ENCODE measurements at regions not wholly inside any gene's neighbourhood (a gene's known extent, or its start where the extent isn't known, plus 50 kb on each side); places are given as distances from the start of the nearest gene placed in this dataset.

- H2BK12ac ChIP-seq (ENCODE audit: low read length in 2 of 2), result no peak overlapping the region
- H3K27me3 ChIP-seq (ENCODE audit: control insufficient read depth in 1 of 2, insufficient read depth in 1 of 2, low read length in 2 of 2), result peaks cover 0 to 4% of the 10 kb centered on the region in 2 experiments
- H2AFZ ChIP-seq (ENCODE audit: low read depth, low read length), result no peak overlapping the region
- H3K14ac ChIP-seq (ENCODE audit: low read length in 2 of 2), result no peak overlapping the region
- no peak overlapping the region for H2AK5ac ChIP-seq (ENCODE audit: low read length, severe bottlenecking)
- H3K9ac ChIP-seq (ENCODE audit: low read length), result no peak overlapping the region
- no peak overlapping the region for H3K23ac ChIP-seq (ENCODE audit: low read length in 2 of 2)
- H3K27ac ChIP-seq (ENCODE audit: low read length, poor library complexity, severe bottlenecking), result no peak overlapping the region
- no peak overlapping the region for H2BK120ac ChIP-seq (ENCODE audit: low read depth, low read length)
- no peak overlapping the region for H3K18ac ChIP-seq (ENCODE audit: low read depth in 1 of 2, low read length in 2 of 2)
- H2BK5ac ChIP-seq (ENCODE audit: low read depth, low read length, poor library complexity, severe bottlenecking), result no peak overlapping the region
- no peaks in the 10 kb centered on the region for H3K79me1 ChIP-seq (replicated peaks; ENCODE audit: low read length, poor library complexity, severe bottlenecking)
- no peak overlapping the region for H4K91ac ChIP-seq (ENCODE audit: low read length)
- H2BK15ac ChIP-seq (ENCODE audit: low read depth, poor library complexity, severe bottlenecking), result no peak overlapping the region
- H3K4ac ChIP-seq (ENCODE audit: low read depth in 1 of 2, low read length in 2 of 2), result no peak overlapping the region
- no peak overlapping the region for H3K4me2 ChIP-seq (ENCODE audit: low read length, poor library complexity, severe bottlenecking)
- WGBS, result 98% methylated on average over 1 of the region's 2 CpGs
- DNase-seq, result no peak
- H3K4me3 ChIP-seq (ENCODE audit: insufficient read depth in 1 of 2, low read depth in 1 of 2, low read length in 2 of 2), result no peak overlapping the region
- peaks cover under 1% of the 10 kb centered on the region for H3K9me3 ChIP-seq (ENCODE audit: control insufficient read depth, low read length)
- no peaks in the 10 kb centered on the region for H3K4me1 ChIP-seq (ENCODE audit: control insufficient read depth, insufficient read depth, low read depth, low read length)
- H4K8ac ChIP-seq (ENCODE audit: low read length), result no peak overlapping the region
- H3K36me3 ChIP-seq (ENCODE audit: control insufficient read depth in 1 of 2, insufficient read depth in 2 of 2, low read depth in 1 of 2, low read length in 2 of 2), result no peaks in the 10 kb centered on the region
These were observed 121.0 kb upstream of the RASGEF1B start for GRCh38 chr4:81592701-81593100.

DNA sequence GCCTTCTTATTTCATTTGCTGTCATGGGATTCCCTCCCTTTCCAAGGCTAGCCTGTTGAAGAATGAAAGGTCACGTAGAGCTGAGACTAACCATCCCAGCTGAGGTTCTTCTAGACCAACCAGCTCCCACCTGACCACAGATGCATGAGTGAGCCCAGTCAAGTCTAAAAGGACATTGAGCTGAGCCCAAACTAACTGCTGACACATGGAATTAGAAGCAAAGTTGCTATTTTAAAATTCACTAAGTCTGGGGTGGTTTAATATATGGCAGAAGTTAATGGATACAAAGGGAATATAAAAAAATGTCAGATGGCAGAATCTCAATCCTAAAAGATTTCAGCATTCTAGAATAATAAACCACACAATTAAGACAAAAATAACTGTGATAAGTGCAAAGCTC is 118.9 kb upstream of the RASGEF1B start:
- 72% methylated on average over 1 of the region's 1 CpG for WGBS
- no peak overlapping the region for H3K9ac ChIP-seq (ENCODE audit: low read length)

DNA sequence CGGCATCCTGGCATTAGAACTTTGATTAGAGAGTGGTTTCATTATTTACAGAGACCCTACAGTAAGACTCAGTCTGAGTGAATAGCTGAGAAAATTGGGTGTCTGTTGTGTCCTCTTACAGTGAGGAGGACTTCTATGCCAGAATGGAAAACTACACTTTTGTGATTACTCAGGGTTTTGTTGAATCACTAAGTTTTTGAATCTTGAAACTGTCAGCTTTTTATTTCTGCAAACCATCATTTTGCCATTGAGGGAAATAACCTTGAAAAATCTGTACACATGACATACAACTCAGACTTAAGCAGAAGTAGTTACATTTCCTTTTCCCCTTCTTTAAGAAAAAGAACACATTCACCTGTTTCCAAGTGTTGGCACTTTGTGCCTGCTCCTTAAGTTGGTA is 117.6 kb upstream of the RASGEF1B start:
- DNase-seq, result no peak
- no peak overlapping the region for H2AFZ ChIP-seq (ENCODE audit: low read depth, low read length)
- H3K79me1 ChIP-seq (replicated peaks; ENCODE audit: low read length, poor library complexity, severe bottlenecking), result no peaks in the 10 kb centered on the region
- no peak overlapping the region for H3K4me2 ChIP-seq (ENCODE audit: low read length, poor library complexity, severe bottlenecking)
- H3K4ac ChIP-seq (ENCODE audit: low read depth in 1 of 2, low read length in 2 of 2), result no peak overlapping the region
- no peak overlapping the region for H3K27ac ChIP-seq (ENCODE audit: low read length, poor library complexity, severe bottlenecking)
- peaks cover 0 to 4% of the 10 kb centered on the region in 2 experiments for H3K27me3 ChIP-seq (ENCODE audit: control insufficient read depth in 1 of 2, insufficient read depth in 1 of 2, low read length in 2 of 2)
- no peak overlapping the region for H2BK120ac ChIP-seq (ENCODE audit: low read depth, low read length)
- 85% methylated on average over 1 of the region's 1 CpG for WGBS
- H3K18ac ChIP-seq (ENCODE audit: low read depth in 1 of 2, low read length in 2 of 2), result no peak overlapping the region
- H3K9ac ChIP-seq (ENCODE audit: low read length), result peak overlapping the region; percentile 16
- H3K9me3 ChIP-seq (ENCODE audit: control insufficient read depth, low read length), result no peaks in the 10 kb centered on the region
- no peak overlapping the region for H2BK12ac ChIP-seq (ENCODE audit: low read length in 2 of 2)
- H3K4me1 ChIP-seq (ENCODE audit: control insufficient read depth, insufficient read depth, low read depth, low read length), result no peaks in the 10 kb centered on the region
- H4K91ac ChIP-seq (ENCODE audit: low read length), result no peak overlapping the region
- H3K36me3 ChIP-seq (ENCODE audit: control insufficient read depth in 1 of 2, insufficient read depth in 2 of 2, low read depth in 1 of 2, low read length in 2 of 2), result no peaks in the 10 kb centered on the region
- no peak overlapping the region for H2BK5ac ChIP-seq (ENCODE audit: low read depth, low read length, poor library complexity, severe bottlenecking)
- no peak overlapping the region for H4K8ac ChIP-seq (ENCODE audit: low read length)
- H2AK5ac ChIP-seq (ENCODE audit: low read length, severe bottlenecking), result no peak overlapping the region
- H3K23ac ChIP-seq (ENCODE audit: low read length in 2 of 2), result no peak overlapping the region
- no peak overlapping the region for H3K4me3 ChIP-seq (ENCODE audit: insufficient read depth in 1 of 2, low read depth in 1 of 2, low read length in 2 of 2)
- H3K14ac ChIP-seq (ENCODE audit: low read length in 2 of 2), result no peak overlapping the region
- no peak overlapping the region for H2BK15ac ChIP-seq (ENCODE audit: low read depth, poor library complexity, severe bottlenecking)

More for the DNA sequence above, 118.9 kb upstream of the RASGEF1B start:
- Histone ChIP-seq H3K14ac (ENCODE audit: low read length in 2 of 2) (no peak overlapping the region), H2BK15ac (ENCODE audit: low read depth, poor library complexity, severe bottlenecking) (no peak overlapping the region), H3K27me3 (ENCODE audit: control insufficient read depth in 1 of 2, insufficient read depth in 1 of 2, low read length in 2 of 2) (peaks cover 0 to 4% of the 10 kb centered on the region in 2 experiments), H3K4me1 (ENCODE audit: control insufficient read depth, insufficient read depth, low read depth, low read length) (no peaks in the 10 kb centered on the region), H3K4me3 (ENCODE audit: insufficient read depth in 1 of 2, low read depth in 1 of 2, low read length in 2 of 2) (no peak overlapping the region), H2BK120ac (ENCODE audit: low read depth, low read length) (no peak overlapping the region), H3K79me1 (replicated peaks; ENCODE audit: low read length, poor library complexity, severe bottlenecking) (no peaks in the 10 kb centered on the region), H2AFZ (ENCODE audit: low read depth, low read length) (no peak overlapping the region), H2BK12ac (ENCODE audit: low read length in 2 of 2) (no peak overlapping the region), H4K8ac (ENCODE audit: low read length) (no peak overlapping the region), H3K9me3 (ENCODE audit: control insufficient read depth, low read length) (no peaks in the 10 kb centered on the region), H3K27ac (ENCODE audit: low read length, poor library complexity, severe bottlenecking) (no peak overlapping the region), H4K91ac (ENCODE audit: low read length) (no peak overlapping the region), H3K4ac (ENCODE audit: low read depth in 1 of 2, low read length in 2 of 2) (no peak overlapping the region), H2BK5ac (ENCODE audit: low read depth, low read length, poor library complexity, severe bottlenecking) (no peak overlapping the region), H2AK5ac (ENCODE audit: low read length, severe bottlenecking) (no peak overlapping the region), H3K18ac (ENCODE audit: low read depth in 1 of 2, low read length in 2 of 2) (no peak overlapping the region), H3K36me3 (ENCODE audit: control insufficient read depth in 1 of 2, insufficient read depth in 2 of 2, low read depth in 1 of 2, low read length in 2 of 2) (no peaks in the 10 kb centered on the region), H3K4me2 (ENCODE audit: low read length, poor library complexity, severe bottlenecking) (no peak overlapping the region), H3K23ac (ENCODE audit: low read length in 2 of 2) (no peak overlapping the region)
- DNase-seq, result no peak

- Histone ChIP-seq H3K4me3 (ENCODE audit: insufficient read depth in 1 of 2, low read depth in 1 of 2, low read length in 2 of 2) (no peak overlapping the region), H2BK12ac (ENCODE audit: low read length in 2 of 2) (no peak overlapping the region), H4K8ac (ENCODE audit: low read length) (no peak overlapping the region), H3K4ac (ENCODE audit: low read depth in 1 of 2, low read length in 2 of 2) (no peak overlapping the region), H3K27me3 (ENCODE audit: control insufficient read depth in 1 of 2, insufficient read depth in 1 of 2, low read length in 2 of 2) (no peaks in the 10 kb centered on the region), H2AFZ (ENCODE audit: low read depth, low read length) (no peak overlapping the region), H3K4me2 (ENCODE audit: low read length, poor library complexity, severe bottlenecking) (no peak overlapping the region), H3K27ac (ENCODE audit: low read length, poor library complexity, severe bottlenecking) (no peak overlapping the region), H2BK120ac (ENCODE audit: low read depth, low read length) (no peak overlapping the region), H3K9ac (ENCODE audit: low read length) (no peak overlapping the region), H4K91ac (ENCODE audit: low read length) (no peak overlapping the region), H3K18ac (ENCODE audit: low read depth in 1 of 2, low read length in 2 of 2) (no peak overlapping the region), H2BK15ac (ENCODE audit: low read depth, poor library complexity, severe bottlenecking) (no peak overlapping the region), H3K36me3 (ENCODE audit: control insufficient read depth in 1 of 2, insufficient read depth in 2 of 2, low read depth in 1 of 2, low read length in 2 of 2) (no peaks in the 10 kb centered on the region), H2AK5ac (ENCODE audit: low read length, severe bottlenecking) (no peak overlapping the region), H3K14ac (ENCODE audit: low read length in 2 of 2) (no peak overlapping the region), H3K4me1 (ENCODE audit: control insufficient read depth, insufficient read depth, low read depth, low read length) (no peaks in the 10 kb centered on the region), H3K79me1 (replicated peaks; ENCODE audit: low read length, poor library complexity, severe bottlenecking) (no peaks in the 10 kb centered on the region), H2BK5ac (ENCODE audit: low read depth, low read length, poor library complexity, severe bottlenecking) (no peak overlapping the region), H3K9me3 (ENCODE audit: control insufficient read depth, low read length) (no peaks in the 10 kb centered on the region), H3K23ac (ENCODE audit: low read length in 2 of 2) (no peak overlapping the region)
- no peak for DNase-seq
- 94% methylated on average over 2 of the region's 3 CpGs for WGBS
These were observed 115.0 kb upstream of the RASGEF1B start for GRCh38 chr4:81586706-81587105.

Data from mesenchymal stem cell (in vitro differentiated cells and primary cell).